Endothelial cell of umbilical vein (primary cell): ENCODE measurements at regions not wholly inside any gene's neighbourhood (a gene's known extent, or its start where the extent isn't known, plus 50 kb on each side); places are given as distances from the start of the nearest gene placed in this dataset.

Experiments used
- BruUV-seq: library from RNA; stranded (reverse); fragments of 400-500 nt; replicated peaks from 2 replicates; lab custom pipeline; 2021; lab: Mats Ljungman, UMichigan
- CTCF ChIA-PET: fragments of 300-600, 350-600 bp; sonication (Branson Sonifier 250); formaldehyde crosslinking; loops from one replicate; lab custom pipeline; 2021; ENCODE audit warnings: antibody characterized with exemption, inconsistent platforms; lab: Charles Lee
- POLR2A ChIA-PET: fragments of 300-600, 350-600 bp; sonication (Branson Sonifier 250); formaldehyde crosslinking; loops from one replicate; lab custom pipeline; 2021; ENCODE audit warnings: antibody characterized with exemption, inconsistent platforms; lab: Charles Lee
- DNase-seq: peaks from one replicate; pipeline ENCODE4 v3.0.0-alpha.2; 2011; ENCODE audit warnings: low read depth, low spot score
- FAIRE-seq: peaks from 2 replicates; lab custom pipeline; 2011; peaks lifted over from hg19 to GRCh38; lab: Jason Lieb, UNC
- H2AFZ ChIP-seq: 2 replicates; pipeline ENCODE4 v1.6.0; 2012; ENCODE audit warnings: low read depth, low read length, control low read depth, inconsistent platforms
- H3K27ac ChIP-seq: 2 replicates; pipeline ENCODE4 v1.5.1; 2011; ENCODE audit warnings: low read depth, mild to moderate bottlenecking, control low read depth, low read length, moderate library complexity; ENCODE audit not compliant: insufficient read depth
- H3K27me3 ChIP-seq, 2 experiments: 2 replicates each; pipeline versions ENCODE4 v1.6.0 to v1.6.1; 2011; ENCODE audit warnings: low read length in 2 of 2, mixed read lengths in 1 of 2; ENCODE audit not compliant: control insufficient read depth in 2 of 2, insufficient read depth in 2 of 2
- H3K36me3 ChIP-seq, 2 experiments: 2 replicates in 1 of 2; 3 replicates in 1 of 2; pipeline ENCODE4 v1.5.1; 2011; ENCODE audit warnings: low read length in 2 of 2, mild to moderate bottlenecking in 1 of 2, moderate library complexity in 1 of 2; ENCODE audit not compliant: control insufficient read depth in 2 of 2, insufficient read depth in 2 of 2; ENCODE audit errors: extremely low read depth in 1 of 2
- H3K4me1 ChIP-seq: 3 replicates; pipeline ENCODE4 v1.5.1; 2011; ENCODE audit warnings: mild to moderate bottlenecking, low read length; ENCODE audit not compliant: control insufficient read depth, insufficient read depth; ENCODE audit errors: extremely low read depth
- H3K4me2 ChIP-seq: 2 replicates; pipeline ENCODE4 v1.6.1; 2011; ENCODE audit warnings: low read length, control low read depth, mixed read lengths; ENCODE audit not compliant: insufficient read depth
- H3K4me3 ChIP-seq, 3 experiments: fragments of 200-600 bp in 1 of 3; sonication (generic), shearing (Covaris generic) in 1 of 3; replicated peaks in 1 of 3; 2 replicates each; pipeline ENCODE4 v1.5.1; 2011 to 2016; ENCODE audit warnings: control low read depth in 3 of 3, low read length in 3 of 3, mild to moderate bottlenecking in 2 of 3, inconsistent platforms in 1 of 3, low read depth in 1 of 3, moderate library complexity in 1 of 3; ENCODE audit not compliant: insufficient read depth in 1 of 3
- H3K79me2 ChIP-seq: 2 replicates; pipeline ENCODE4 v1.6.0; 2012; ENCODE audit warnings: low read length, inconsistent platforms; ENCODE audit not compliant: control insufficient read depth, insufficient read depth
- H3K9ac ChIP-seq: replicated peaks from 2 replicates; pipeline ENCODE3; 2011; ENCODE audit warnings: low read length, control low read depth; ENCODE audit not compliant: insufficient read depth; ENCODE audit errors: extremely low read depth
- H3K9me1 ChIP-seq: replicated peaks from 3 replicates; pipeline ENCODE4 v1.6.0; 2011; ENCODE audit warnings: mild to moderate bottlenecking, low read length; ENCODE audit not compliant: control insufficient read depth, insufficient read depth; ENCODE audit errors: extremely low read depth
- H3K9me3 ChIP-seq: replicated peaks from 2 replicates; pipeline ENCODE4 v1.5.1; 2012; ENCODE audit warnings: low read length, inconsistent platforms; ENCODE audit not compliant: control insufficient read depth, insufficient read depth
- H4K20me1 ChIP-seq: replicated peaks from 2 replicates; pipeline ENCODE3; 2011; ENCODE audit warnings: mild to moderate bottlenecking, low read length; ENCODE audit not compliant: control insufficient read depth, insufficient read depth; ENCODE audit errors: extremely low read depth
- EZH2 ChIP-seq: IDR thresholded peaks from 2 replicates; pipeline ENCODE4 v1.6.1; 2012; ENCODE audit warnings: borderline replicate concordance, low read depth, mild to moderate bottlenecking, moderate library complexity, low read length, inconsistent platforms; ENCODE audit not compliant: severe bottlenecking
- FOS ChIP-seq: IDR thresholded peaks from 2 replicates; pipeline ENCODE4 v1.6.1; 2011; ENCODE audit warnings: mild to moderate bottlenecking, low read length, moderate library complexity, borderline replicate concordance; ENCODE audit not compliant: insufficient read depth
- GATA2 ChIP-seq: IDR thresholded peaks from 2 replicates; pipeline ENCODE4 v1.7.0; 2011; ENCODE audit warnings: low read depth, mild to moderate bottlenecking, moderate library complexity, mixed read lengths, low read length; ENCODE audit not compliant: insufficient read length, insufficient read depth
- MYC ChIP-seq: IDR thresholded peaks from one replicate; pipeline ENCODE4 v1.6.1; 2011; ENCODE audit warnings: mild to moderate bottlenecking, low read depth, low read length
- POLR2A ChIP-seq: IDR thresholded peaks from 2 replicates; pipeline ENCODE4 v1.6.1; 2012; ENCODE audit warnings: low read depth, mild to moderate bottlenecking, control low read depth, low read length
- POLR2AphosphoS5 ChIP-seq: IDR thresholded peaks from 2 replicates; pipeline ENCODE4 v1.6.1; 2012; ENCODE audit warnings: low read depth, mild to moderate bottlenecking, control low read depth, low read length, moderate library complexity; ENCODE audit not compliant: insufficient read depth
- dilution Hi-C: fragments of 300-500 bp; cut with MboI; formaldehyde crosslinking; loops from one replicate; pipeline ENCODE4 v1.15.0; 2019; ENCODE audit warnings: low sequenced_read_pairs; ENCODE audit not compliant: extremely low pct_ligation_motif_present
- intact Hi-C: fragments of 100-400 bp; cut with micrococcal nuclease; formaldehyde crosslinking; loops from one replicate; pipeline ENCODE4 v1.10.0; 2022
- TF ChIP-seq, protein P1 (sequence below), 2 donors: IDR thresholded peaks; 1 replicate in 1 of 2; 2 replicates in 1 of 2; pipeline ENCODE4 v1.5.1; 2011; ENCODE audit warnings: low read length in 2 of 2, mild to moderate bottlenecking in 2 of 2, moderate library complexity in 2 of 2, control low read depth in 1 of 2, inconsistent platforms in 1 of 2, low read depth in 1 of 2; ENCODE audit not compliant: insufficient read depth in 1 of 2; ENCODE audit errors: extremely low read depth in 1 of 2
- TF ChIP-seq, protein P2 (sequence below): IDR thresholded peaks from 2 replicates; pipeline ENCODE4 v1.6.1; 2011; ENCODE audit not compliant: insufficient read depth, insufficient read length

DNA sequence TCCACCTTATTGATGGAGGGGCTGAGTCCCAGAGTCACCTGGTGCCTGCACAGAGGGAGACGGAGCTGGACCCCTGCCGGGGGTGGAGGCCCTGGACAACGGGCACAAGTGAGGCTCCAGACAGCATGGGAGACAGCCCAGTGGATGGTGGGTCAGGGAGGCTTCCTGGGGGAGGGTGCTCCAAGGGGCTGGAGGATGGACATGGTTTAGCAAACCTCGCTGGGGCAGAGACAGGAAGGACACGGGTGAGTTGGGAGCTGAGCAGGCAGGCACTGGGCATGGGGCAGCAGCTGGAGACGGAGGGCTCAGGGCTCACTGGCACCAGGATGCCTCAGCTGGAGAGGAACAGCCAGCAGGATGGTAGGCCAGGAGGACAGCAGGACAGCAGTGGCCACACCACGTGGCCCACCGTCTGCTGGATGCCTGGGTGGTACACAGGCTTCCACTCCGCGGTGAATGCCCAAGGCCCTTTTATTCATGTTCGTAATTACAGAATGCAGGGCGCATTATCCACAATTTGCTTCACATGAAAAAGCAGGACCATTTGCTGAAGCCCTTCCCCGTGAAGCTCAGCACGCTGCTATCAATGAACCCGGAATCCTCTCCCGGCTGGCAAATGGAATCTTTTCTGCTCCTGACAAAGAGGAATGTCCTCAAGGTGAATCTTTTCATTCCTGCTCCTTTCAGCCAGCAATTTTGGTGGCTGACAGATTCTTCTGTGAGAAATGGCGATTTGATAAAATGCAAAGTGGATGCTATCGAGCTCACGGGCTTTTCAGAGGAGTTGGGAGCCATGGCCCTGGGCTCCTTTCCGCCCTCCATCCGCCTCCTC is 138.1 kb upstream of the C14orf180 start:
- H4K20me1 ChIP-seq, result no peaks in the 10 kb centered on the region
- no peak overlapping the region for H3K4me3 ChIP-seq
- H3K9me1 ChIP-seq, result no peaks in the 10 kb centered on the region
- BruUV-seq, result no TSS peak
- no peaks in the 10 kb centered on the region for H3K36me3 ChIP-seq
- H3K4me2 ChIP-seq, result no peak overlapping the region
- no peak overlapping the region for H3K27ac ChIP-seq
- ChIA-PET CTCF (no interaction called here), POLR2A (no interaction called here)
- FAIRE-seq (no peak), DNase-seq (no peak)
- H3K9ac ChIP-seq, result no peak overlapping the region
- no peaks in the 10 kb centered on the region for H3K79me2 ChIP-seq
- H3K4me1 ChIP-seq, result peaks cover 7% of the 10 kb centered on the region
- dilution Hi-C loops (no loop called here), intact Hi-C loops (no loop called here)
- TF ChIP-seq POLR2AphosphoS5 (no peak), GATA2 (no peak), POLR2A (no peak), FOS (no peak), EZH2 (no peak), MYC (no peak)
- TF ChIP-seq, protein P1, sequence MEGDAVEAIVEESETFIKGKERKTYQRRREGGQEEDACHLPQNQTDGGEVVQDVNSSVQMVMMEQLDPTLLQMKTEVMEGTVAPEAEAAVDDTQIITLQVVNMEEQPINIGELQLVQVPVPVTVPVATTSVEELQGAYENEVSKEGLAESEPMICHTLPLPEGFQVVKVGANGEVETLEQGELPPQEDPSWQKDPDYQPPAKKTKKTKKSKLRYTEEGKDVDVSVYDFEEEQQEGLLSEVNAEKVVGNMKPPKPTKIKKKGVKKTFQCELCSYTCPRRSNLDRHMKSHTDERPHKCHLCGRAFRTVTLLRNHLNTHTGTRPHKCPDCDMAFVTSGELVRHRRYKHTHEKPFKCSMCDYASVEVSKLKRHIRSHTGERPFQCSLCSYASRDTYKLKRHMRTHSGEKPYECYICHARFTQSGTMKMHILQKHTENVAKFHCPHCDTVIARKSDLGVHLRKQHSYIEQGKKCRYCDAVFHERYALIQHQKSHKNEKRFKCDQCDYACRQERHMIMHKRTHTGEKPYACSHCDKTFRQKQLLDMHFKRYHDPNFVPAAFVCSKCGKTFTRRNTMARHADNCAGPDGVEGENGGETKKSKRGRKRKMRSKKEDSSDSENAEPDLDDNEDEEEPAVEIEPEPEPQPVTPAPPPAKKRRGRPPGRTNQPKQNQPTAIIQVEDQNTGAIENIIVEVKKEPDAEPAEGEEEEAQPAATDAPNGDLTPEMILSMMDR (IDR thresholded peaks at IDR 0.05; ENCODE audit: extremely low read depth in 1 of 2, insufficient read depth in 1 of 2, low read depth in 1 of 2, low read length in 2 of 2), result no peak
- TF ChIP-seq, protein P2, sequence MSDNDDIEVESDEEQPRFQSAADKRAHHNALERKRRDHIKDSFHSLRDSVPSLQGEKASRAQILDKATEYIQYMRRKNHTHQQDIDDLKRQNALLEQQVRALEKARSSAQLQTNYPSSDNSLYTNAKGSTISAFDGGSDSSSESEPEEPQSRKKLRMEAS, result no peak
- no peaks in the 10 kb centered on the region for H3K9me3 ChIP-seq
- no peak overlapping the region for H2AFZ ChIP-seq
- no peaks in the 10 kb centered on the region for H3K27me3 ChIP-seq
